GM12873 (cell line): ENCODE measurements at regions not wholly inside any gene's neighbourhood (a gene's known extent, or its start where the extent isn't known, plus 50 kb on each side); places are given as distances from the start of the nearest gene placed in this dataset.

Experiments used
- TF ChIP-seq, protein P1 (sequence below): IDR thresholded peaks from 2 replicates; pipeline ENCODE4 v1.5.1; 2012; ENCODE audit warnings: low read depth, mild to moderate bottlenecking, moderate library complexity, low read length, control low read depth; ENCODE audit not compliant: insufficient read depth; ENCODE audit errors: missing control alignments

DNA sequence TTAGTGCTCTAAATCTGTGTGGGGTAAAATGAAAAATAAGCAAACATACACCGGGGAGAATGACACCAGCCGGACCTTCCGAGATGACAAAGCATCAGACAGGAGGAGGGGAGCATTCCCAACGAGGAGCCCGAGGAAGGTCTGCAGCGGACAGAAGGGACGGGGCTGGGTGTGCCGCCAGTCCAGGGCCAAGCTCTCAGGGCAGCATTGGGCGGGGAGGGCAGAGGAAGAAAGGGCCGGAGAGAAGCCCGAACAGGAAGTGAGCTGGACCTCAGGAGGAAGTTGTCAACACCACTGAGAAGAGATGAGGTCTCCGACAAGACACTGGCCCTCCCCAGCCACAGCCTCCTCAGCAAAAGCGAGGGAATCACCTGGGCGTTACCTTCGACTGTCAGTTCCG, 182.6 kb upstream of the RNF32 start:
- TF ChIP-seq, protein P1, sequence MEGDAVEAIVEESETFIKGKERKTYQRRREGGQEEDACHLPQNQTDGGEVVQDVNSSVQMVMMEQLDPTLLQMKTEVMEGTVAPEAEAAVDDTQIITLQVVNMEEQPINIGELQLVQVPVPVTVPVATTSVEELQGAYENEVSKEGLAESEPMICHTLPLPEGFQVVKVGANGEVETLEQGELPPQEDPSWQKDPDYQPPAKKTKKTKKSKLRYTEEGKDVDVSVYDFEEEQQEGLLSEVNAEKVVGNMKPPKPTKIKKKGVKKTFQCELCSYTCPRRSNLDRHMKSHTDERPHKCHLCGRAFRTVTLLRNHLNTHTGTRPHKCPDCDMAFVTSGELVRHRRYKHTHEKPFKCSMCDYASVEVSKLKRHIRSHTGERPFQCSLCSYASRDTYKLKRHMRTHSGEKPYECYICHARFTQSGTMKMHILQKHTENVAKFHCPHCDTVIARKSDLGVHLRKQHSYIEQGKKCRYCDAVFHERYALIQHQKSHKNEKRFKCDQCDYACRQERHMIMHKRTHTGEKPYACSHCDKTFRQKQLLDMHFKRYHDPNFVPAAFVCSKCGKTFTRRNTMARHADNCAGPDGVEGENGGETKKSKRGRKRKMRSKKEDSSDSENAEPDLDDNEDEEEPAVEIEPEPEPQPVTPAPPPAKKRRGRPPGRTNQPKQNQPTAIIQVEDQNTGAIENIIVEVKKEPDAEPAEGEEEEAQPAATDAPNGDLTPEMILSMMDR, result no peak

DNA sequence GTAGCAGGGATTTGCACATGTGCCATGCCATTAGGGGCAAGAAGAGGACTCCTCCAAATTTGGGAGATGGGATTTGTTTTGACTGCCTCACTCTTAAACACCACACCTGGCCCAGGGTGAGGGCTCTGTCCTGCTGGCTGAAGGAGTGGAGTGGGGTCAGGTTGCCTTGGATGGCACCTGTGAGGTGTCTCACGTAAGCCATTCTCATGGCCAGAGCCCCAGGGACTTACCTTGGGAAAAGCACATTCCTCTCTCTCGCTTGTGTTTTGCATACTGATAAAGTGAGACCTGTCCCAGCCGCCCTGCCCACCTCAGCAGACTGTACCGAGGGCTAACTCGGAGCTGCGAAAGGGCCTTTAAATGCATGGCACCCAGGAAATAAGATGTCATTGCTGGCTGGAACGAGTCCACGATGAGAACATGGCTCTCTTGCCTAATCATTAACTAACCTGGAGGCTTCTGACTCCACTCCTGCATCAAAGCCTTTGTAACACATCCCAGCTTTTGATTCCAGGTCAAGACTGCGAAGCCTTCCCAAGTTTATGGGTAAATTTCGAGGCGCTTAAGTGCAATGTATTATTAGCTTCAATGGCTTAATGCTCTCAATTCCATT, 184.0 kb upstream of the RNF32 start:
- TF ChIP-seq, protein P1, result no peak

DNA sequence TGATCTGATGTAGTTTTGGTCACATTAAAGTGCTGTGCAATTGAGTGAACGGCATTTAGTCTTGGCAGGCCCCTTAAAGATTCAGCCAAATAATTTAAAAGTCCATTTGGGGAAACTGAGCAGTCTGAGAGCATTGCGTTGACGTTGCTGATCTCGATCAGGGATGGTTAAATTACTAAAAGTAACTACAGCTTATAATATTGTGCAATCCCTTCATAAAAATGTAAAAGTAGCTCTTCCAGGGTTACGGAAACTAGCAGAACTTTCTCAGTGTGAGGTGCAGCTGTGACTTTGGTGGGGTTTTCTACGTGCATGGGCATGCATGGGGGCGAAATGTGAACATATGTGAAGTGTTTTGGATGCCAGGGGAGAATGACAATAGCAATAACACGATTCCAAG, 184.5 kb upstream of the RNF32 start:
- TF ChIP-seq, protein P1, result no peak

DNA sequence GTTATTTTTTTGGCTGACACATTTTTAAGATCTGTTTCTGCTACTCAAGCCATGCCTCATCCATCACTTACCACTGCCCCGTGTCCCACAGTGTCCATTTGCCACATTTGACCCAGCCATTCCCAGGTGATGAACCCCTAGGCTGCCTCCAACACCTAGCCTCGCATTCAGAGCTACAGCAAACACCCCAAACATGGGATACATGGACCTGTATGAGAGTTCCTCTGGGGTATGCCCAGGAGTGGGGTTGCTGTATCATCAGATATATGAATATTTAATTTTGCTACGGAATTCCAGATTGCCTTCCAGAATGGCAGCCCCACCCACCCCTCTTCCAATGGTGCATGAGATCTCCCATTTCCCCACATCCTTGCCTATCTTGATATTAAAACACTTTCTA, 190.1 kb upstream of the RNF32 start:
- TF ChIP-seq, protein P1, result no peak

DNA sequence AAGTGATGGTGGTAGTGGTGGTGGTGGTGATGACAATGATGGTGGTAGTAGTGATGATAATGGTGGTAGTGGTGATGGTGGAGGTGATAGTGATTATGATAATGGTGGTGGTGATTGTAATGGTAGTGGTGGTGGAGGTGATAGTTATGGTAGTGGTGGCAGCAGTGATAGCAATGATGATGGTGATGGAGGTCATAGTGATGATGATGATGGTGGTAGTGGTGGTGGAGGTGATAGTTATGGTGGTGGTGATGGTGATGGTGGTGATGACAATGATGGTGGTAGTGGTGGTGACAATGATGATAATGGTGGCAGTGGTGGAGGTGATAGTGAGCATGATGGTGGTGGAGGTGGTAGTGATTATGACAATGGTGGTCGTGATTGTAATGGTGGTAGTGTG, 191.7 kb upstream of the RNF32 start:
- TF ChIP-seq, protein P1, result no peak

DNA sequence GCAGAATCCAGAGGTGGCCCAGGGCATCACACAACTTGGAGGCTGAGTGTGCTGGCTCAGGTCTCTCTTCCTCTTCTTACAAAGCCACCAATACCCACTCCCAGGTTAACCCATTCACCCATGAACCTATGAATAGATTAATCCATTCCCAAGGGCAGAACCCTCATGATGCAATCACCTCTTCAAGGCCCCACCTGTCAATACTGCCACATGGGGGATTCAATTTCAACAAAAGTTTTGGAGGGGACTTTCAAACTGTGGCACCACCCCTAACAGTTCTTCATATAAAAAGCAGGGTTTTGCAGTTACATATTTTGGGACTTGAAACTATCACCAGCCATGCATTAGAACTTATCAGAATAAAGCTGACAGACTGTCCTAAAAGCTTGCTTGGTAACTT, 193.6 kb upstream of the RNF32 start:
- TF ChIP-seq, protein P1, result no peak

DNA sequence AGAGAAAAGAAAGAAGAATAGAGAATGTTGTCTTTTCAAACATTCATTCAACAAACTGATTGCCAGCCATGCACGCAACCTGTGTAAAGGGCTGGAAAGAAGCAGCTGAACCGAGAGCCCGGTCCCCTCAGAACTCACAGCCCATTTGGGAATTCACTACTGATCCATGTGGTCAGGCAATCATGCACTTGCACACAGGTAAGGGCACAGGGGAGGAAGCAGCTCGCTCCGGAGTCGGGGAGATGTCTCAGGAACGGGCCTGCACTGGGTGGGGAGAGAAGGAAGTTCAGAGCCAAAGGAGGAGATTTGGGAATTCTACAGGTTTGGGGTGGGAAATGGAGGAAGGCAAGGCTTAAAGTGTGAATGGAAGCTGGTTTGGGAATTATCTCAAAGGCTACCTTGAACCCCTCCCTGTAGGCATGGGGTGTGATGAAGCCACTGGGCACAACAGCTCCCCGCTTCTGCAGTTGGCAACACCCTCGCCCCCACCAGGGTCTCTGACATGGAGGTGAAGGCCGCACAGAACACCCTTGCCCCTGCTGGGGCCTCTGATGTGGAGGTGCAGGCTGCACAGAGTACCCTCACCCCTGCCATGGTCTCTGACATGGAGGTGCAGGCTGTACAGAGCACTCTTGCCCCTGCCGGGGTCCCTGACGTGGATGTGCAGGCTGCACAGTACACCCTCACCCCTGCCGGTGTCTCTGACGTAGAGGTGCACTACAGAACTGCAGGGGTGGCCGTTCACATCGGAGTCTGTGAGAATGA, 194.4 kb upstream of the RNF32 start:
- TF ChIP-seq, protein P1, result no peak
